Ovary (tissue), 3 donors: ENCODE measurements at regions not wholly inside any gene's neighbourhood (a gene's known extent, or its start where the extent isn't known, plus 50 kb on each side); places are given as distances from the start of the nearest gene placed in this dataset.

Experiments
- CTCF ChIP-seq, 3 donors: fragments of 450-650 bp in 2 of 3; fragments of 200-600 bp in 1 of 3; IDR thresholded peaks; one replicate each; pipeline versions ENCODE4 v1.5.1 to v1.8.0; 2016 to 2022; ENCODE audit warnings: antibody characterized with exemption in 3 of 3, mild to moderate bottlenecking in 1 of 3
- EP300 ChIP-seq: sonication (generic); formaldehyde crosslinking; IDR thresholded peaks from one replicate; pipeline ENCODE4 v1.6.1; 2017; ENCODE audit warnings: antibody characterized with exemption
- POLR2A ChIP-seq: fragments of 450-650 bp; IDR thresholded peaks from one replicate; pipeline ENCODE4 v1.6.1; 2017; ENCODE audit warnings: antibody characterized with exemption, mild to moderate bottlenecking, moderate library complexity
- donor health status: DM: no; HTN: no; CAD: no.

GRCh38 chr4:106424426-106424825, 55.8 kb upstream of the GIMD1 start:
- no peak for TF ChIP-seq CTCF (IDR thresholded peaks at IDR 0.05)
- no peak for TF ChIP-seq POLR2A
- no peak for TF ChIP-seq EP300
